ENCODE measurements at regions not wholly inside any gene's neighbourhood (a gene's known extent, or its start where the extent isn't known, plus 50 kb on each side); places are given as distances from the start of the nearest gene placed in this dataset.

- Histone ChIP-seq H3K27me3 (ENCODE audit: insufficient read depth, low read length) (no peaks in the 10 kb centered on the region), H4K20me1 (ENCODE audit: control insufficient read depth, insufficient read depth, insufficient read length) (no peaks in the 10 kb centered on the region), H3K27ac (ENCODE audit: insufficient read length, low read depth, low read length) (no peak overlapping the region), H3K4me1 (ENCODE audit: insufficient read depth, low read length) (no peaks in the 10 kb centered on the region), H2AK5ac (ENCODE audit: insufficient read length, low read length) (no peak overlapping the region), H3K79me2 (ENCODE audit: insufficient read depth, low read length) (no peaks in the 10 kb centered on the region), H3T11ph (ENCODE audit: low read length) (no peak overlapping the region), H3K23me2 (ENCODE audit: insufficient read length, low read depth, low read length, poor library complexity, severe bottlenecking) (no peaks in the 10 kb centered on the region), H2BK15ac (ENCODE audit: low read depth, low read length) (no peak overlapping the region), H4K8ac (replicated peaks; ENCODE audit: insufficient read length, low read depth, low read length) (no peak overlapping the region), H2BK5ac (ENCODE audit: insufficient read length, low read length) (no peak overlapping the region), H3K56ac (ENCODE audit: insufficient read length, low read depth, low read length) (no peak overlapping the region), H3K14ac (ENCODE audit: insufficient read depth, low read length) (no peak overlapping the region), H4K91ac (ENCODE audit: insufficient read length, low read depth, low read length) (no peak overlapping the region), H4K5ac (ENCODE audit: insufficient read length, low read depth, low read length) (no peak overlapping the region), H3K4ac (ENCODE audit: low read depth, low read length) (no peak overlapping the region), H3K23ac (ENCODE audit: insufficient read length, low read depth, low read length) (no peak overlapping the region), H2BK20ac (ENCODE audit: low read depth, low read length, poor library complexity, severe bottlenecking) (no peak overlapping the region), H3K4me2 (ENCODE audit: insufficient read depth, insufficient read length, low read length) (no peak overlapping the region), H3K9ac (ENCODE audit: extremely low read depth, insufficient read length, low read length) (no peak overlapping the region), H2AFZ (ENCODE audit: low read length) (no peak overlapping the region), H2BK120ac (ENCODE audit: low read depth, low read length, poor library complexity, severe bottlenecking) (no peak overlapping the region), H2BK12ac (ENCODE audit: insufficient read length, low read depth, low read length) (no peak overlapping the region), H3K79me1 (ENCODE audit: insufficient read depth, low read depth, low read length, poor library complexity, severe bottlenecking) (no peaks in the 10 kb centered on the region), H3K18ac (ENCODE audit: insufficient read length, low read depth, low read length) (no peak overlapping the region), H3K9me3 (ENCODE audit: control insufficient read depth, low read depth, low read length) (no peaks in the 10 kb centered on the region)
- DNase-seq, result no peak
- Mint-ChIP-seq H3K4me3 (no peak overlapping the region), H3K36me3 (ENCODE audit: insufficient read depth in 1 of 3, low read depth in 3 of 3) (peaks cover 8 to 26% (median 16%) of the 10 kb centered on the region in 3 experiments), H3K27me3 (ENCODE audit: low read depth) (no peaks in the 10 kb centered on the region), H3K27ac (no peak overlapping the region), H3K4me1 (no peaks in the 10 kb centered on the region), H3K9me3 (peaks cover 15 to 18% of the 10 kb centered on the region in 2 experiments; a peak in 4 of 5 replicates)
- no peak for TF ChIP-seq CTCF (conservative IDR thresholded peaks at IDR 0.05)
These were observed 244.4 kb upstream of the NDST4 start for GRCh38 chr4:115357776-115358175.
